Fibroblast of skin of scalp (primary cell): ENCODE measurements at regions not wholly inside any gene's neighbourhood (a gene's known extent, or its start where the extent isn't known, plus 50 kb on each side); places are given as distances from the start of the nearest gene placed in this dataset.

Experiments used
- DNase-seq: peaks from one replicate; pipeline ENCODE4 v3.0.0-alpha.2; 2013

GRCh38 chr15:46735115-46735514 lies 982.2 kb upstream of the SEMA6D start:
- no peak for DNase-seq

- DNase-seq = no peak
Measured at GRCh38 chr15:46751303-46751702, 966.0 kb upstream of the SEMA6D start.

DNA sequence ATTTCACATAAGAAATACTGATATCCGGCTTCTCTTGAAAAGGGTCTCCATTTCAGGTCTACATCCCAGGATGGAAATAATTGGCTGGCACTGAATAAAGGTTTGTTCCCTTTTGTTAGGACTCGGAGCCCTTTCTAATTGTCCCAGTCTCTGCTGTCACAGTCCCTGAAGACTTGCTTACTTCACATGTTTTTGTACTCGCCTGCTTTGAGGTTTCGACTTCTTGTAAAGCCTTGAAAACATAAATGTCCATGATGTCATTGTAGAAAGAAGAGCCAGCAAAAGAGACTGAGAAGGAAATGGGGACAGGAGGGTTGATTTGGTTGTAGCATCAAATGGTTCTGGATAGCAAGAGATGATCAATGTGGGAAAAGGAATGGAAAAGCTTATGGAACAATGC lies 963.4 kb upstream of the SEMA6D start:
- DNase-seq = no peak

- DNase-seq = no peak
Measured at GRCh38 chr15:46763091-46763490, 954.2 kb upstream of the SEMA6D start.

DNA sequence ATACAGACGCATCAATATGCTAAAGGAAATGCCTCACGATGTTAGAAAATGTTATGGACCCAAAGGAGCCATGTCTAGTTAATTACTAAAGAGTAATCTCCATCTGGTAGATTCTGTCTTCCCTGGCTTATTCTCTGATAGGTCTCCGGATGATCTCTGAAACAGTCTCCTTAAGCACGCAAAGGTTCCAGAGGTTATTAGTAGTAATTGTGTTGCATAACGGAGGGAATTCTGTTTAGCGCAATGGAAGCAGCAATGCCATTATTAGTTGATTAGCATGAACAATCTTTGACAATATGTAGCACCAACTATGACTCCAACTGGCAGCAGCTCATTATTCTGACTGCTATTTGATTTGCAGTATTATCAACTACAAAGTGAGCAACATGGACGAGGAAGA lies 952.5 kb upstream of the SEMA6D start:
- no peak for DNase-seq

DNA sequence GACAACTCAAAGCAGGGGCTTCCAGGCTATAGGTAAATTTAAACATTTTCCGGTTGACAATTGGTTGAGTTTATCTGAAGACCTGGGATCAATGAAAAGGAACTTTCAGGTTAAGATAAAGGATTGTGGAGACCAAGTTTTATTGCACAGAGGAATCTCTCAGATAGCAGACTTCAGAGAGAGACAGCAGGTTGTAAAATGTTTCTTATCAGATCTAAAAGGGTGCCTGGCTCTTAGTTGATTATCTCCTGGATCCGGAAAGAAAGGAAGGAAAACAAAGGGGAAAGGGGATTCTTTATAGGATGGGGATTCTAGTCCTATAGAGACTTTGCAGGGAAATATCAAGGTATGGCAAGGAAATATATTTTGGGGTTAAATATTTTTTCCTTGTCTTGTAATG lies 951.3 kb upstream of the SEMA6D start:
- no peak for DNase-seq

DNA sequence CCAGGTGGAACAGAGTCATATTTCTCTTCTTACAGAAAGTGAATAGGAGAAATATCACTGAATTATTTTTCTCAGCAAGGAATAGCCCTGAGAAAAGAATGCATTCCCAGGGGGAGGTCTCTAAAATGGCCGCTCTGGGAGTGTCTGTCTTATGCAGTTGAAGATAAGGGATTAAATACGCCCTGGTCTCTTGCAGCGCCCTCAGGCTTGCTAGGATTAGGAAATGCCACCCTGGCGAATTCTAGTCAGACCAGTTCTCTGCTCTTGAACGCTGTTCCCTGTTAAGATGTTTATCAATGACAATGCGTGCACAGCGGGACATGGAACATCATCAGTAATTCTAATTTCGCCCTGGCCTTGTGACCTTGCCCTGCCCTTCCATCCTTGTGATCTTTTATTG lies 949.0 kb upstream of the SEMA6D start:
- DNase-seq = no peak

- DNase-seq = no peak
Measured at GRCh38 chr15:46773016-46773415, 944.3 kb upstream of the SEMA6D start.

GRCh38 chr15:46778876-46779275 lies 938.4 kb upstream of the SEMA6D start:
- DNase-seq = no peak

DNA sequence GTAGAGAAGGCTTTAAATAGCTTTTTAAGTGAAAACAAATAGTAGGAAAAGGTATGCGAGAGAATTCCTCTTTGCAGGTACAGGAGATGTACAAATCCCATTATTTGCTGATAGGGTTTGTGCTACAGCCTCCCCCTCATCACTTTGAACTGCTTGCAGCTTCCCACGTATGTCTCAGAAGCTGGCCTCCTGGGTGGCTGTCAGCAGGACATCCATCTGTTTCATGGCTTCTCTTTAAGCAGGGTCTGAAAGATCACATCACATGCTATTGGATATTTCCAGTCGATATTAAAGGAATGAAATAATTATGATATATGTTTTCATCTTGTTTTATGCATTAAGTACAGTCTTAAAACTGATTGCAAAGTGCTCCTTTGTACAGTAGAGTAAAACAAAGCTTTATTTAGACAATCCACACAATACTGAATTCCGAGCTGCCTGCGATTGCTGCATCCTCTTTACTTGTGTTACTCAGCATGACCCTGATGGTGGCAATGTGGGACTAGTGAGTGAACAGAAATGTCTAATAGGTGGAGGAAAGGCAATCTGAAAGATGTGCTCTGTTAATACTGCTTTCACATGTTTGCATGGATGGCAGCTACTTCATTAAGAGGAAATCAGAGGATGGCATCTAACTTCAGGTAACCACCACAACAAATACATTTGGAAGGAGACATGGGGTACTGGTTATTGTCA lies 930.6 kb upstream of the SEMA6D start:
- DNase-seq = peak; percentile 1

- DNase-seq = no peak
Measured at GRCh38 chr15:46795685-46796084, 921.6 kb upstream of the SEMA6D start.

GRCh38 chr15:46808834-46809233 lies 908.5 kb upstream of the SEMA6D start:
- DNase-seq = no peak

GRCh38 chr15:46815240-46815639 lies 902.1 kb upstream of the SEMA6D start:
- DNase-seq = no peak

GRCh38 chr15:46815765-46816164 lies 901.5 kb upstream of the SEMA6D start:
- DNase-seq = no peak

GRCh38 chr15:46848704-46849103 lies 868.6 kb upstream of the SEMA6D start:
- DNase-seq = peak; percentile 75

GRCh38 chr15:46853600-46853999 lies 863.7 kb upstream of the SEMA6D start:
- no peak for DNase-seq

DNA sequence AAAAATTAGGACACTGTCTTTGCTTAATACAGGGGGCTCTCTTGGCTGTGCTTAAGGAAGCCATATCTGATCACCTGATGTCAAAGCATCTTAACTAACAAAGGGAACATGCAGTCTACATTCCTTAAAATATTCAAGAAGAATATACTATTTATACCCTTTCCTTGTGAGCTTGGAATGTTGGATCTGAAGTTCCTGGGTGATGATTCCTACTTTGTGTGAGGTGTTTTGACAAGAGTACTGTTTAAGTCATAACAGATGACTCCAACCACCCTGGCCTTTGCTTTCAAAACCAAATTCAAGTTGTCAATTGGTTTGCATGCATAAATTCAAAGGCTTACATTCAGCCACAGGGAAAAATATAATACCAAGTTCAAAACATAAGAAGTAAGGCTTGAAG lies 862.7 kb upstream of the SEMA6D start:
- peak; percentile 53 for DNase-seq

- no peak for DNase-seq
Measured at GRCh38 chr15:46855388-46855787, 861.9 kb upstream of the SEMA6D start.

DNA sequence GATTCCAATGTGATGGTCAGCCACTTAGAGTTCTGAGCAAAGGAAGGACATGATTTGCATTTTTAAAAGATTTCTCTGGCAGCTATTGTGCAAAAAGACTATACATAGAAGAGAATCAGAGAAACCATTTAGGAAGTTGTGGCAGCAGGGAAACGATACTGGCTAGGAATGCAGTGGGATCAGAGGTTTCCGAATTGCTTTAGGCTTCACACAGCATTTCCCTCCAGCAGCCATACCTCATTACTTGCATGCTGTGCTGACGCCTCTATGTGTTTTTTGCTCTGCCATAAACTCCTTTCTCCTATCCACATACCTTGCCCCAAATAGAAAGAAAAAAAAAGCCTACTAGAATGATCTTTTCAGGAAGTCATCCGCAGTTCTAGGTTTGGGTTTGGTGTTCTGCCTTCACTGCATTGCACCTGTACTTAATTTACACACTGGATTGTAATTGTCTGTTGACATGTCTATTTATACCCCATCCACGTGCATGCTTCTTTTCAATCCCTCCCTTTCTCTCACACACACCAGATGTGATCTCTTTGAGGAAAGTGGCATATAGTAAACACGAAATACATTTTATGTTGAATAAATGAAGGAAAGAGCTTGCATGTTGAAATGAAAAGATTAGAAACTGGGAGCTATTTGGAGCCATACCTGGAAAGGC lies 860.3 kb upstream of the SEMA6D start:
- peak; percentile 25 for DNase-seq

- DNase-seq = no peak
Measured at GRCh38 chr15:46858150-46858549, 859.2 kb upstream of the SEMA6D start.

DNA sequence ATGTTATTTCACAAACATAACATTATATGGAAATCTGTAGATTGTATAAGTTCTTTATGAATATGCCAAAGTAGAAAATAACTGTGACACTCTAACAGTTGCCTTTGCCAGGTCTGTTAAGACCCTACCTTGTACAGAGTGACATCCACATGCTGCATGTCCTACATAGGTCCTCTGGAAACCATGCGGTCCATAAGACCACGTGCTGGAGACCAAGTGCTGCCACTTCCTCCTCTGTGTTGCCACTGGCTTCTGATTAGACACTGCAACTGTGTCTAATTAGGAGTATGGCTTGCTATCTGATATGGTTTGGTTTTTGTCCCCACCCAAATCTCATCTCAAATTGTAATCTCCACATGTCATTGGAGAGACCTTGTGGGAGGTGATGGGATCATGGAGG lies 855.5 kb upstream of the SEMA6D start:
- no peak for DNase-seq

DNA sequence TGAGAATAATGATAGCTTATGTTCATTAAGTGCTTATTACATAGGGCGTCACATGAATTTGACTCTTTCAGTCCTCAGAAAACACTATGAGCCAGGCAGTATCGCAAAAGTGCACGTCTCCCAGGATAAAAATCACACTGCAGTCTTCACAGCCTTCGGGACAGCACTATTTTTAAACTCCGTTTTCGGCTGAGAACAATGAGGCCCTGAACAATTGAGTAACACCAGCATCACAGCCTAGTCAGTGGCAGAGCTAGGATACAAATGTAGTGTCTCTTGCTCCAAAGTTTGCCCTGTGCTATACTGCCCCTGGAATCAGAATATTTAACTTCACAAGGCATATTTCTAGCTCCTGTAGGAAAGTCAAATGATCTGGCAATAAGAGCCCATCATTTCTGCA lies 852.1 kb upstream of the SEMA6D start:
- DNase-seq = no peak

GRCh38 chr15:46872286-46872980 lies 844.9 kb upstream of the SEMA6D start:
- DNase-seq = no peak

DNA sequence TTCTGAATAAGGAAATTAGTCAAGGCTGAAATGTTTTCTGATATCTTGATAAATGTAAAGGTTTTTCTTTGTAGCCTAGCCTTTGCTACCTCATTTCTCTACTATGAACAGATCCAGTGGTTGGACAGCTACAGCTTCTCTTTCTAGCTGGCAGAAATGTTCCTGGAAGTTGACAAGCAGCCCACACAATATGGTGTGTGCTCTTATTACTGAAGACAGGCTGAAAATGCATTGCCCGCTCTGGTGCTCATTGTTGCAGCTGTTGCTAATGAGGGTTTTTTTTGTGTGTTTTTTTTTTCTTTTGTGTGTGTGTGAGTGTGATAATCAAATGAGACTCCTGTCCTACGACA lies 844.3 kb upstream of the SEMA6D start:
- DNase-seq = no peak
